ENCODE measurements at regions not wholly inside any gene's neighbourhood (a gene's known extent, or its start where the extent isn't known, plus 50 kb on each side); places are given as distances from the start of the nearest gene placed in this dataset.

- Histone ChIP-seq H3K4me3 (replicated peaks in 1 of 3; ENCODE audit: insufficient read depth in 1 of 3, low read depth in 2 of 3, low read length in 3 of 3) (no peak overlapping the region), H4K20me1 (ENCODE audit: insufficient read depth, low read length) (no peaks in the 10 kb centered on the region), H3K9me3 (ENCODE audit: low read length) (peaks cover 5% of the 10 kb centered on the region; the same call in 1 of the 2 replicates), H3K27ac (ENCODE audit: extremely low read length, insufficient read depth, low read length) (no peak overlapping the region), H2AFZ (ENCODE audit: low read length) (no peak overlapping the region), H3K4me1 (ENCODE audit: insufficient read depth, low read length) (no peaks in the 10 kb centered on the region), H3K27me3 (ENCODE audit: control insufficient read depth in 1 of 2, insufficient read depth in 2 of 2, low read length in 2 of 2) (no peaks in the 10 kb centered on the region), H3K36me3 (replicated peaks in 1 of 2; ENCODE audit: control insufficient read depth in 1 of 2, insufficient read depth in 2 of 2, low read length in 2 of 2) (no peaks in the 10 kb centered on the region), H3K4me2 (ENCODE audit: low read depth, low read length) (no peak overlapping the region), H3K9ac (ENCODE audit: insufficient read depth, low read depth, low read length) (no peak overlapping the region), H3K79me2 (ENCODE audit: insufficient read depth, low read length) (no peaks in the 10 kb centered on the region)
- WGBS (ENCODE audit: low lambda C conversion rate): 0% methylated on average over 2 of the region's 2 CpGs
- in situ Hi-C loops (cut with HindIII; ENCODE audit: extremely low pct_ligation_motif_present, low pct_unique_long_range_greater_than_20kb): no loop called here
- CTCF ChIA-PET (ENCODE audit: low intra/inter-chr PET ratio, low total read pairs): no interaction called here
- intact Hi-C loops (cut with micrococcal nuclease; ENCODE audit: unreplicated experiment): no loop called here
- no peak for ATAC-seq
- BruUV-seq (replicated peaks): no TSS peak
- POLR2A ChIA-PET: no interaction called here
- no peak for DNase-seq (ENCODE audit: low spot score)
- no peak for FAIRE-seq
- TF ChIP-seq GMEB2 (CRISPR knock-in tag; IDR thresholded peaks at IDR 0.05; ENCODE audit: low read depth) (no peak), PLRG1 (conservative IDR thresholded peaks at IDR 0.05) (no peak), ZKSCAN5 (CRISPR knock-in tag; IDR thresholded peaks at IDR 0.05) (no peak), ONECUT2 (CRISPR knock-in tag; IDR thresholded peaks at IDR 0.05) (no peak), ATF1 (CRISPR knock-in tag; IDR thresholded peaks at IDR 0.05) (no peak), ZNF205 (CRISPR knock-in tag; IDR thresholded peaks at IDR 0.05) (no peak), SETDB1 (CRISPR knock-in tag; IDR thresholded peaks at IDR 0.05; ENCODE audit: borderline replicate concordance) (no peak), RARA (CRISPR knock-in tag; IDR thresholded peaks at IDR 0.05) (no peak), SIN3B (IDR thresholded peaks at IDR 0.05; ENCODE audit: low read length) (no peak), FOXO1 (CRISPR knock-in tag; IDR thresholded peaks at IDR 0.05) (no peak), POLR2AphosphoS5 (IDR thresholded peaks at IDR 0.05; ENCODE audit: low read depth, low read length) (no peak)
Measured at GRCh38 chr1:95903060-95903459, 669.0 kb downstream of the RWDD3 start.
